GM10266 (cell line): ENCODE measurements at regions not wholly inside any gene's neighbourhood (a gene's known extent, or its start where the extent isn't known, plus 50 kb on each side); places are given as distances from the start of the nearest gene placed in this dataset.
"Not testable (repeated sequence)": the region's sequence is repeated elsewhere in the genome, so short reads cannot be mapped to it uniquely, and the experiment has no call there.

Source experiments
- DNase-seq: peaks from one replicate; pipeline ENCODE4 v3.0.0; 2012; ENCODE audit errors: extremely low spot score
- TF ChIP-seq, protein P1 (sequence below): IDR thresholded peaks from 2 replicates; pipeline ENCODE4 v1.5.1; 2012; ENCODE audit warnings: mild to moderate bottlenecking, low read depth; ENCODE audit not compliant: control insufficient read depth, insufficient read depth; ENCODE audit errors: missing control alignments

DNA sequence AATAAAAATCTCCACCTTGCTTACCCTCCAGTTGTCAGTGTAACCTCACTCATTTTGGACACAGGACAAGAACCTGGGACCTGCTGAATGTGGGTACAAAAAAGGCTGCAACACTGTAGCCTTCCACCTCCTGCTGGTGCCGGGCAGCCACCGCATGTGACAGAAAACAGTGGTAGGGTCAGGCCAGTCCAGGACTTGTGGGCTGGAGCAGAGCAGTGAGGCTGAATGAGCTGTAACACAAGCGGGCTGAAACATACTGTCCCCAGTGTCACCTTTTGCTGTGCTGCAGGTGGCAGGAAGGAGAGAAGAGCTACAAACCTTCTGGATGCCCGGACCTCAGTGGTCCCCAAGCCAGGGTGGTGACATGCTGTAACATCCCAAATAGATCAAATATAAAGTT lies 465.4 kb upstream of the FOXG1 start:
- TF ChIP-seq, protein P1, sequence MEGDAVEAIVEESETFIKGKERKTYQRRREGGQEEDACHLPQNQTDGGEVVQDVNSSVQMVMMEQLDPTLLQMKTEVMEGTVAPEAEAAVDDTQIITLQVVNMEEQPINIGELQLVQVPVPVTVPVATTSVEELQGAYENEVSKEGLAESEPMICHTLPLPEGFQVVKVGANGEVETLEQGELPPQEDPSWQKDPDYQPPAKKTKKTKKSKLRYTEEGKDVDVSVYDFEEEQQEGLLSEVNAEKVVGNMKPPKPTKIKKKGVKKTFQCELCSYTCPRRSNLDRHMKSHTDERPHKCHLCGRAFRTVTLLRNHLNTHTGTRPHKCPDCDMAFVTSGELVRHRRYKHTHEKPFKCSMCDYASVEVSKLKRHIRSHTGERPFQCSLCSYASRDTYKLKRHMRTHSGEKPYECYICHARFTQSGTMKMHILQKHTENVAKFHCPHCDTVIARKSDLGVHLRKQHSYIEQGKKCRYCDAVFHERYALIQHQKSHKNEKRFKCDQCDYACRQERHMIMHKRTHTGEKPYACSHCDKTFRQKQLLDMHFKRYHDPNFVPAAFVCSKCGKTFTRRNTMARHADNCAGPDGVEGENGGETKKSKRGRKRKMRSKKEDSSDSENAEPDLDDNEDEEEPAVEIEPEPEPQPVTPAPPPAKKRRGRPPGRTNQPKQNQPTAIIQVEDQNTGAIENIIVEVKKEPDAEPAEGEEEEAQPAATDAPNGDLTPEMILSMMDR = no peak
- DNase-seq = no peak

DNA sequence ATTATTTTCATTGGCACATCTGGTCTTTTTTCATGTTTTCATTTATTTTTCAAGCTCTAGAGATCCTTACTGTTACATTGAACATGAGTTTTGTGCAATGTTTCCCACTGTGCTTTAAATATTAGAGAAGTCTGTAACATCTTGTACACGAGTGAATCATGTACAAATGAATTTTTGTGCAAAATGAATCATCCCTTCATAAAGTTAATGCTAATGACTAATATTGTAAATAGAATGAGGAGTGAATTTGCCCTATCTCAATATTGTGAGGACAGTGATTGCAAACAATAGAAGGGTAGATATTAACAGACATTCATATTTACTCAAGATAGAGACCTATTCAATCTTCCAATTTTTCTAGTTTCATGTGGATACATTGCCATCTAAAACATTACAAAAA lies 463.3 kb upstream of the FOXG1 start:
- TF ChIP-seq, protein P1 = no peak
- no peak for DNase-seq

DNA sequence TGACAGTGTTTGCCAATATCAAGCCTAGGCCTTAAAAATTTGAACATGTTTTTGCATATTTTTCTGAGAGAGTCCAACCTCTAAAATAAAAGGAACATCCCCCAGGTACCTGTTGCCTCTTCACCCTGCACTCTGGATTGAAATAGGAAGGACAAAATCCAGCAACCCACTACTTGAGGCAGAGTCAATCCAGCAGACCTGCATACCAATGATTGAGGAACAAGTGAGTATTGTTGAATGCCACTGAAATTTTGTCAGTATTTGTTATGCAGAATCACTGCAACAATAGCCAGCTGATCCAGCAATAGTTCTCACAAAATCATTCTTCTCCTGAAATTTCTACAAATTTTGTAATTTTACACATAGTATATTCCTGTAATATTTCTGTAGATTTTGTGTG lies 460.6 kb upstream of the FOXG1 start:
- TF ChIP-seq, protein P1 = no peak
- no peak for DNase-seq

DNA sequence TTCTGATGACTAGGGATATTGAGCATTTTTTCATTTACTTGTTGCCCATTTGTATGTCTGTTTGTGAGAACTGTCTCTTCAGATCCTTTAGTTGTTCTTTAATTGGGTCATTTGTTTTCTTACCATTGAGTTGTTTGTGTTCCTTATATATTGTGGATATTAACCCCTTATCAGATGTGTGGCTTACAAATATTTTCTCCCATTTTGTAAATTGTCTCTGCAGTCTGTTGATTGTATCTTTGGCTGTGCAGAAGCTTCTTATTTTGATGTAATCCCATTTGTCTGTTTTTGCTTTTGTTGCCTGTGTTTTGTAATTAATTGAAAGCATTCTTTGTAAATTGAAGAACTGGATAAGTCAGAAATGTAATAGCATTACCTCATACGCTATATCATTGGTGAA lies 459.1 kb upstream of the FOXG1 start:
- no peak for DNase-seq
- TF ChIP-seq, protein P1 = no peak

DNA sequence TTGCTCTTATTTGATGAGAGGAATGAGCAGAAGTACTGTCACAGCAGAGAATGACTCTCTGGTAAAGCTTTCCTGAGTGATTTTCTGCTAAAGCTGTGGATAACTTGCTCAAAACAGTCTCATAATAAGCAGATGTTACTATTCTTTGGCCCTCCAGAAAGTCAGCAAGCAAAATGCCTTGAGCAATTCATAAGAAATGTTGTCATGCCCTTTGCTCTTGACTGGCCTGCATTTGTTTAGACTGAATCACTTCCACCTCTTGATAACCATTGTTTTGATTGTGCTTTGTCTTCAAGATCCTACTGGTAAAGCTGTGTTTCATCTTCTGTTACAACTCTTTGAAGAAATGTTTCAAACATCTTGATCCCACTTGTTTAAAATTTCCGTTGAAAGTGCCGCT lies 457.9 kb upstream of the FOXG1 start:
- no peak for DNase-seq
- TF ChIP-seq, protein P1 = no peak

DNA sequence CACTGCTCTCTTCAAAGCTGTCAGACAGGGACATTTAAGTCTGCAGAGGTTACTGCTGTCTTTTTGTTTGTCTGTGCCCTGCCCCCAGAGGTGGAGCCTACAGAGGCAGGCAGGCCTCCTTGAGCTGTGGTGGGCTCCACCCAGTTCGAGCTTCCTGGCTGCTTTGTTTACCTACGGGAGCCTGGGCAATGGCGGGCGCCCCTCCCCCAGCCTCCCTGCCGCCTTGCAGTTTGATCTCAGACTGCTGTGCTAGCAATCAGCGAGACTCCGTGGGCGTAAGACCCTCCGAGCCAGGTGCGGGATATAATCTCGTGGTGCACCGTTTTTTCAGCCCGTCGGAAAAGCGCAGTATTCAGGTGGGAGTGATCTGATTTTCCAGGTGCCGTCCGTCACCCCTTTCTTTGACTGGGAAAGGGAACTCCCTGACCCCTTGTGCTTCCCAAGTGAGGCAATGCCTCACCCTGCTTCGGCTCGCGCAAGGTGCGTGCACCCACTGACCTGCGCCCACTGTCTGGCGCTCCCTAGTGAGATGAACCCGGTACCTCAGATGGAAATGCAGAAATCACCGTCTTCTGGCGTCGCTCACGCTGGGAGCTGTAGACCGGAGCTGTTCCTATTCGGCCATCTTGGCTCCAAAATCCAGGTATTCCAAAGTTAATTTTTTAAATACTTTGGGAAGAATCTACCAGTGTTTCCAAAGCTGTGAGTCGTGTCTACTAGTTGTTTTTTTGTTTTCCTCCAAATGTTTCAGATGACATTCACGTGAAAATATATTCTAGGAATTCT lies 448.5 kb upstream of the FOXG1 start:
- DNase-seq = not testable (repeated sequence)

DNA sequence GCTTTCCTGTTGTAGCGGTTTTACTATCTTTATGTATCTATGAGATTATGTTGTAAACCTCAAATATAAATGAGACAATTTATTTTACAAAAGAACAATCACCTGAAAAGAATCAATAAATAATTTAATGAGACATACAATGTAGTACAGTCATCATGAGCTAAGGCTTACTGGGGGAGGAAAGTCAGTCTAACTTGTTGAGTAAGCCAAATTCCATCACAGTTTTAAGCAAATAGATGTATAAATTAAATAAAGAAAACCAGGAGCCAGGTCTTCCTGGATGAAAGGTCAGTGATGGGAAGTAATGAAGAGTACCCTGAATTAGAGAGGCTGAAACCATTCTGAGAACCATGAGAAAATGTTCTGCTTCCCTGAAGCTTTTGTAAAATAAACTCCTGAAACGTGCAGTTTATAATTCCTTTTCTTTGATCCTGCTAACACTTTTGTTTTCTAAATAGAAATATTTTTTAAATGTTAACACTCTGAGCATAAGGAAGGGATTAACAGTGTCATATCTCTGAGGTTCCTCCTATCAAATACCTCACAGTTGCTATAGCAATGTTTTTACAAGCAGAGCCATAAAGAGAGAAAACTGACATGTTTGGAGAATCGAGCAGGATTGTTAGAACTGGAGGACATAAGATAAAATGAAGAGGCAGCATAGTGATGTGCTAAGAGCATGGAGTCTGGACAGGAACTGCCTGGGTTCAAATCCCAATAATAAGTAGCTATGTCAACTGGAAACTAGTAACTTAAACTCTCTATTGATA lies 444.9 kb upstream of the FOXG1 start:
- TF ChIP-seq, protein P1 = no peak
- DNase-seq = no peak
